ENCODE measurements at regions not wholly inside any gene's neighbourhood (a gene's known extent, or its start where the extent isn't known, plus 50 kb on each side); places are given as distances from the start of the nearest gene placed in this dataset.
A peak's percentile ranks its signal among the peaks of the same experiment; 100 is the strongest.
"Not testable (repeated sequence)": the region's sequence is repeated elsewhere in the genome, so short reads cannot be mapped to it uniquely, and the experiment has no call there.

DNA sequence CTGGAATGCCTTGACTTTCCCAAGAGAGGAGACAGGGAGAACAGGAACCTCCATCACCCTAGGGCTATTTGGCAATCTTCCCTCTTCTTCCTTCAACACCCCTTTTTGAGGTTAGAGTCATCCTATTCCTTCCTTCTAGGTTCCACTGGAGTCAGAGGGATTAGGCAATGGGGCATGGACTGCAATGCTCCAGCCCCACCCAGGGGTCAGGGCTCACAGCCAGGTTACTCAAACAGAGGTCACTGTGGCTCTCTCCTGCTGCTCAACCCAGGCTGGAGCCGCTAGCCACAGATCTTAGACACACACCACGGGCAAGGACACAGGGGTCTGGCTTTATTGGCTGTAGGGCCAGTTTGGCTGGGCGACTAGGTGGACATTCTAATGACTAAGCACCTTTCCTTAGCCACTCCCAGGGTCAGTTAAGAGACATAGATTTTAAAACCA is 145.5 kb upstream of the NRIP1 start:
- H3K4me3 ChIP-seq = no peak overlapping the region
- no peaks in the 10 kb centered on the region for H3K9me3 ChIP-seq
- TF ChIP-seq POLR2AphosphoS5 (IDR thresholded peaks at IDR 0.05; ENCODE audit: insufficient read depth in 1 of 2, low read depth in 1 of 2) = peak in 1 of 2 donors; percentile 49
- TF ChIP-seq, protein P1, sequence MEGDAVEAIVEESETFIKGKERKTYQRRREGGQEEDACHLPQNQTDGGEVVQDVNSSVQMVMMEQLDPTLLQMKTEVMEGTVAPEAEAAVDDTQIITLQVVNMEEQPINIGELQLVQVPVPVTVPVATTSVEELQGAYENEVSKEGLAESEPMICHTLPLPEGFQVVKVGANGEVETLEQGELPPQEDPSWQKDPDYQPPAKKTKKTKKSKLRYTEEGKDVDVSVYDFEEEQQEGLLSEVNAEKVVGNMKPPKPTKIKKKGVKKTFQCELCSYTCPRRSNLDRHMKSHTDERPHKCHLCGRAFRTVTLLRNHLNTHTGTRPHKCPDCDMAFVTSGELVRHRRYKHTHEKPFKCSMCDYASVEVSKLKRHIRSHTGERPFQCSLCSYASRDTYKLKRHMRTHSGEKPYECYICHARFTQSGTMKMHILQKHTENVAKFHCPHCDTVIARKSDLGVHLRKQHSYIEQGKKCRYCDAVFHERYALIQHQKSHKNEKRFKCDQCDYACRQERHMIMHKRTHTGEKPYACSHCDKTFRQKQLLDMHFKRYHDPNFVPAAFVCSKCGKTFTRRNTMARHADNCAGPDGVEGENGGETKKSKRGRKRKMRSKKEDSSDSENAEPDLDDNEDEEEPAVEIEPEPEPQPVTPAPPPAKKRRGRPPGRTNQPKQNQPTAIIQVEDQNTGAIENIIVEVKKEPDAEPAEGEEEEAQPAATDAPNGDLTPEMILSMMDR (IDR thresholded peaks at IDR 0.05) = no peak
- intact Hi-C loops (cut with DNase I) = no loop called here
- no peaks in the 10 kb centered on the region for H3K27me3 ChIP-seq
- DNase-seq (ENCODE audit: extremely low spot score in 2 of 2) = no peak
- H3K27ac ChIP-seq = no peak overlapping the region
- H3K4me1 ChIP-seq = no peaks in the 10 kb centered on the region
- H3K36me3 ChIP-seq = no peaks in the 10 kb centered on the region

DNA sequence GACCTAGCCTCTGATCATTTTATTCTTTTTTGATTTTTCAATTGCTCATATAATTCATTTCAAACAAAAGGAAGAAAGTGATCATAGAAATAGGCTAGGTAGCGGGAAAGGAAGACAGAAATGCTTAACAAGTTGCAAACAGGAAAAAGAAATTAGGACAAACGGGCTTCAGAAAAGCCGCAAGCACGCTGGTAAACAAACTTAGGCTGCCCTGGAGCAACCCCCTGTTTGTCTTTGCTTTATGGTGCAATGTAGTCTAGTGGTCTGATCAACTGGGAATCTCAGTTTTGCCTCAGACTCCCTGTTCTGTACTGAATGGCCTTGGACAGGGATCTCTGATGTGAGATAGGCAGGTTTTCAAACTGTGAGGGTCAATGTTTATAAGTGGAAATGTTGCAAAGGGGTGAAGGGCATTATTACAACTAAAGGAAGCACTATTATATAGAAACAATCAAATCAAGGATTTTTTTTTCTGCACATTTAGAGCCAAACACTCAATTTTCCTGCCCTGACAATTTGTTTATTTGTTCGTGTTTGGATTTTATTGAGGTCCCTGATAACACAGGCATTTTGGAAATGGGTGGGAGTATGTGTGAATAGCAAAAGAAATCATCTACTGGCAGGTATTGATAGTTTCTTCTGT is 146.8 kb upstream of the NRIP1 start:
- intact Hi-C loops (cut with DNase I) = no loop called here
- no peak overlapping the region for H3K4me3 ChIP-seq
- TF ChIP-seq POLR2A (IDR thresholded peaks at IDR 0.05) (no peak), POLR2AphosphoS5 (IDR thresholded peaks at IDR 0.05; ENCODE audit: insufficient read depth in 1 of 2, low read depth in 1 of 2) (no peak)
- TF ChIP-seq, protein P1 (IDR thresholded peaks at IDR 0.05) = no peak

GRCh38 chr21:15212206-15212605 is 147.4 kb upstream of the NRIP1 start:
- TF ChIP-seq, protein P1 (IDR thresholded peaks at IDR 0.05) = no peak
- TF ChIP-seq POLR2AphosphoS5 (IDR thresholded peaks at IDR 0.05; ENCODE audit: insufficient read depth in 1 of 2, low read depth in 1 of 2) (no peak), POLR2A (IDR thresholded peaks at IDR 0.05) (no peak)
- H3K4me3 ChIP-seq = no peak overlapping the region
- DNase-seq (ENCODE audit: extremely low spot score in 2 of 2) = no peak

More for the DNA sequence above, 146.8 kb upstream of the NRIP1 start:
- no peaks in the 10 kb centered on the region for H3K4me1 ChIP-seq
- no peaks in the 10 kb centered on the region for H3K36me3 ChIP-seq
- H3K27me3 ChIP-seq = no peaks in the 10 kb centered on the region
- no peak for DNase-seq (ENCODE audit: extremely low spot score in 2 of 2)
- no peaks in the 10 kb centered on the region for H3K9me3 ChIP-seq
- H3K27ac ChIP-seq = no peak overlapping the region

GRCh38 chr21:15218476-15218875 is 153.7 kb upstream of the NRIP1 start:
- H3K27ac ChIP-seq; H3K9me3 ChIP-seq; H3K27me3 ChIP-seq; H3K4me3 ChIP-seq; H3K36me3 ChIP-seq; DNase-seq (ENCODE audit: extremely low spot score in 2 of 2); intact Hi-C loops (cut with DNase I): not testable (repeated sequence)
- H3K4me1 ChIP-seq = peaks cover 29% of the 10 kb centered on the region

More at GRCh38 chr21:15212206-15212605, 147.4 kb upstream of the NRIP1 start:
- Histone ChIP-seq H3K27me3 (no peaks in the 10 kb centered on the region), H3K36me3 (no peaks in the 10 kb centered on the region), H3K27ac (no peak overlapping the region), H3K4me1 (no peaks in the 10 kb centered on the region), H3K9me3 (no peaks in the 10 kb centered on the region)
- intact Hi-C loops (cut with DNase I) = no loop called here

GRCh38 chr21:15219039-15219438 is 154.2 kb upstream of the NRIP1 start:
- intact Hi-C loops (cut with DNase I) = no loop called here
- DNase-seq (ENCODE audit: extremely low spot score in 2 of 2) = no peak
- no peak overlapping the region for H3K4me3 ChIP-seq
- H3K9me3 ChIP-seq = no peaks in the 10 kb centered on the region
- no peaks in the 10 kb centered on the region for H3K27me3 ChIP-seq
- TF ChIP-seq POLR2AphosphoS5 (IDR thresholded peaks at IDR 0.05; ENCODE audit: insufficient read depth in 1 of 2, low read depth in 1 of 2) (no peak), POLR2A (IDR thresholded peaks at IDR 0.05) (no peak)
- TF ChIP-seq, protein P1 (IDR thresholded peaks at IDR 0.05) = no peak
- H3K4me1 ChIP-seq = peaks cover 29% of the 10 kb centered on the region
- no peaks in the 10 kb centered on the region for H3K36me3 ChIP-seq
- no peak overlapping the region for H3K27ac ChIP-seq

All from vagina (tissue), 2 donors.